ENCODE measurements at regions not wholly inside any gene's neighbourhood (a gene's known extent, or its start where the extent isn't known, plus 50 kb on each side); places are given as distances from the start of the nearest gene placed in this dataset.

DNA sequence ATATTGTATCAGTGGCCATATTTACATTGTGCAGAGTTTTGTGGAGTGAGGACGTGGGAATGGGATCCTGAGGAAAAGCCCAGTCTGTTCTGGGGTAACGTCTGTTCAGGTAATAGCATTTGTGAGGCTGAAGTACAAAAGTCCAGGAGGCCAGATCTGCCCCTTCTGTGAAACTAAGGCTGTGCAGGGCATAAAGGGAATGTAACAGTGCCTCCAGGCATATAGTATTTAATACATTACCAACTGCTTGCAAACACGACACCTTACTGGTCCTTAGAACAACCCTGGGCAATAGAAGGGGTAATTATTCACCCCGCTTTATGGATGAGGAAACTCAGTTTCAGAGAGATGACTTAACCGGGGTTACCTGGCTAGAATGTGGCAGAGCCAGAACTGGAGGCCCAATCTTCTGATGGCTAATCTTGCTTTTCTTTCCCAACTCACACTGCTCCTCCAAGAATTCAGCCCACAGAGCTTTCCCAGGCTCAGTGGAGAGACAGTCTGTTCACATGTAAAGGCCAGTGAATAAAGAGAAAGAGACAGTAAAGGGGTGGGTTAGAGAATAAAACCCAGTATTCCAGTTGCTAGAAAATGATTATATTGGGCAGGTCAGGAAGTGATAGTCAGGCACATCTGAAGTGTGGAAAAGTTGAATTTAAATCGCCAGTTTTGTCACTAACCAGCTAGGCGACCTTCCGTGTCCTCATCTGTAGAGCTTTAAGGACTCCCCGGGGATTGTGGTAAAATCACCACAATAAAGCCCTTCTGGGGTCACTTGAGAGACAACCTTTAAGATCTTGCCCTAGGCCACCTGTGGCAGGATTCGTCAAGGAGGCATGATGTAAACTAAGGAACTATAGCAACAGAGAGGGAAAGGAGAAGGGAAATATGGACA, 280.7 kb upstream of the CITED2 start:
- H3K4me2 ChIP-seq (ENCODE audit: low read length) = no peak overlapping the region
- H3K4me3 ChIP-seq (ENCODE audit: low read length) = no peak overlapping the region

GRCh38 chr6:139654309-139654708, 279.9 kb upstream of the CITED2 start:
- Histone ChIP-seq H3K4me2 (ENCODE audit: low read length) (no peak overlapping the region), H3F3A (ENCODE audit: insufficient read depth, low read length, poor library complexity, severe bottlenecking) (peaks cover 3% of the 10 kb centered on the region), H4K20me1 (ENCODE audit: insufficient read depth) (no peaks in the 10 kb centered on the region), H3K4me3 (ENCODE audit: low read length) (no peak overlapping the region), H2AFZ (ENCODE audit: low read depth, low read length) (no peak overlapping the region), H3K27me3 (ENCODE audit: insufficient read depth, low read depth, low read length) (no peaks in the 10 kb centered on the region), H3K27ac (ENCODE audit: low read length) (no peak overlapping the region), H3K9me2 (ENCODE audit: insufficient read depth, low read length) (no peaks in the 10 kb centered on the region), H3K9ac (ENCODE audit: low read length) (no peak overlapping the region), H3K36me3 (ENCODE audit: insufficient read depth, low read length) (no peaks in the 10 kb centered on the region), H3K79me2 (replicated peaks; ENCODE audit: insufficient read depth, low read length) (no peaks in the 10 kb centered on the region), H3K9me3 (ENCODE audit: low read length) (no peaks in the 10 kb centered on the region)
- TF ChIP-seq EP300 (conservative IDR thresholded peaks at IDR 0.05; ENCODE audit: poor library complexity, severe bottlenecking) (no peak), MXI1 (conservative IDR thresholded peaks at IDR 0.05; ENCODE audit: poor library complexity, severe bottlenecking) (no peak), POLR2AphosphoS5 (IDR thresholded peaks at IDR 0.05) (no peak), TAF1 (IDR thresholded peaks at IDR 0.05; ENCODE audit: low read depth) (no peak), RAD21 (conservative IDR thresholded peaks at IDR 0.05) (no peak), CTCF (IDR thresholded peaks at IDR 0.05; ENCODE audit: poor library complexity, severe bottlenecking) (no peak), SMC3 (conservative IDR thresholded peaks at IDR 0.05; ENCODE audit: poor library complexity) (no peak), EZH2 (IDR thresholded peaks at IDR 0.05; ENCODE audit: borderline replicate concordance, insufficient read depth, low read length, poor library complexity, severe bottlenecking) (no peak)

More for the DNA sequence above, 280.7 kb upstream of the CITED2 start:
- no peaks in the 10 kb centered on the region for H4K20me1 ChIP-seq (ENCODE audit: insufficient read depth)
- H3K27ac ChIP-seq (ENCODE audit: low read length) = no peak overlapping the region
- no peaks in the 10 kb centered on the region for H3K79me2 ChIP-seq (replicated peaks; ENCODE audit: insufficient read depth, low read length)
- H3K9ac ChIP-seq (ENCODE audit: low read length) = no peak overlapping the region
- H3K9me2 ChIP-seq (ENCODE audit: insufficient read depth, low read length) = no peaks in the 10 kb centered on the region
- no peaks in the 10 kb centered on the region for H3K27me3 ChIP-seq (ENCODE audit: insufficient read depth, low read depth, low read length)
- peaks cover 3% of the 10 kb centered on the region for H3F3A ChIP-seq (ENCODE audit: insufficient read depth, low read length, poor library complexity, severe bottlenecking)
- TF ChIP-seq RAD21 (conservative IDR thresholded peaks at IDR 0.05) = no peak
- TF ChIP-seq, protein P1, sequence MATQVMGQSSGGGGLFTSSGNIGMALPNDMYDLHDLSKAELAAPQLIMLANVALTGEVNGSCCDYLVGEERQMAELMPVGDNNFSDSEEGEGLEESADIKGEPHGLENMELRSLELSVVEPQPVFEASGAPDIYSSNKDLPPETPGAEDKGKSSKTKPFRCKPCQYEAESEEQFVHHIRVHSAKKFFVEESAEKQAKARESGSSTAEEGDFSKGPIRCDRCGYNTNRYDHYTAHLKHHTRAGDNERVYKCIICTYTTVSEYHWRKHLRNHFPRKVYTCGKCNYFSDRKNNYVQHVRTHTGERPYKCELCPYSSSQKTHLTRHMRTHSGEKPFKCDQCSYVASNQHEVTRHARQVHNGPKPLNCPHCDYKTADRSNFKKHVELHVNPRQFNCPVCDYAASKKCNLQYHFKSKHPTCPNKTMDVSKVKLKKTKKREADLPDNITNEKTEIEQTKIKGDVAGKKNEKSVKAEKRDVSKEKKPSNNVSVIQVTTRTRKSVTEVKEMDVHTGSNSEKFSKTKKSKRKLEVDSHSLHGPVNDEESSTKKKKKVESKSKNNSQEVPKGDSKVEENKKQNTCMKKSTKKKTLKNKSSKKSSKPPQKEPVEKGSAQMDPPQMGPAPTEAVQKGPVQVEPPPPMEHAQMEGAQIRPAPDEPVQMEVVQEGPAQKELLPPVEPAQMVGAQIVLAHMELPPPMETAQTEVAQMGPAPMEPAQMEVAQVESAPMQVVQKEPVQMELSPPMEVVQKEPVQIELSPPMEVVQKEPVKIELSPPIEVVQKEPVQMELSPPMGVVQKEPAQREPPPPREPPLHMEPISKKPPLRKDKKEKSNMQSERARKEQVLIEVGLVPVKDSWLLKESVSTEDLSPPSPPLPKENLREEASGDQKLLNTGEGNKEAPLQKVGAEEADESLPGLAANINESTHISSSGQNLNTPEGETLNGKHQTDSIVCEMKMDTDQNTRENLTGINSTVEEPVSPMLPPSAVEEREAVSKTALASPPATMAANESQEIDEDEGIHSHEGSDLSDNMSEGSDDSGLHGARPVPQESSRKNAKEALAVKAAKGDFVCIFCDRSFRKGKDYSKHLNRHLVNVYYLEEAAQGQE (IDR thresholded peaks at IDR 0.05; ENCODE audit: borderline replicate concordance) = no peak
- no peak for TF ChIP-seq SMC3 (conservative IDR thresholded peaks at IDR 0.05; ENCODE audit: poor library complexity)
- TF ChIP-seq EZH2 (IDR thresholded peaks at IDR 0.05; ENCODE audit: borderline replicate concordance, insufficient read depth, low read length, poor library complexity, severe bottlenecking) = no peak
- TF ChIP-seq POLR2AphosphoS5 (IDR thresholded peaks at IDR 0.05) = no peak
- TF ChIP-seq CTCF (IDR thresholded peaks at IDR 0.05; ENCODE audit: poor library complexity, severe bottlenecking) = no peak
- TF ChIP-seq MXI1 (conservative IDR thresholded peaks at IDR 0.05; ENCODE audit: poor library complexity, severe bottlenecking) = no peak
- TF ChIP-seq TAF1 (IDR thresholded peaks at IDR 0.05; ENCODE audit: low read depth) = no peak
- no peaks in the 10 kb centered on the region for H3K36me3 ChIP-seq (ENCODE audit: insufficient read depth, low read length)
- H3K9me3 ChIP-seq (ENCODE audit: low read length) = no peaks in the 10 kb centered on the region
- no peak overlapping the region for H2AFZ ChIP-seq (ENCODE audit: low read depth, low read length)

Data from neural cell (in vitro differentiated cells).